HG03135 (cell line): ENCODE measurements at regions not wholly inside any gene's neighbourhood (a gene's known extent, or its start where the extent isn't known, plus 50 kb on each side); places are given as distances from the start of the nearest gene placed in this dataset.

ENCODE experiments used
- ATAC-seq: cut with Tn5 transposase; IDR thresholded peaks from one replicate; pipeline ENCODE4 v1.9.1; 2021; ENCODE audit warnings: mild to moderate bottlenecking, moderate library complexity; ENCODE audit not compliant: unreplicated experiment

- ATAC-seq: no peak
Measured at GRCh38 chr6:79864421-79864820, 82.9 kb downstream of the ELOVL4 start.

GRCh38 chr6:79864001-79864400, 83.4 kb downstream of the ELOVL4 start:
- no peak for ATAC-seq

GRCh38 chr6:79863566-79863965, 83.8 kb downstream of the ELOVL4 start:
- no peak for ATAC-seq

- no peak for ATAC-seq
Measured at GRCh38 chr6:79862711-79863110, 84.6 kb downstream of the ELOVL4 start.

GRCh38 chr6:79862126-79862525, 85.2 kb downstream of the ELOVL4 start:
- ATAC-seq: no peak

GRCh38 chr6:79861023-79861422, 86.3 kb downstream of the ELOVL4 start:
- ATAC-seq: no peak

GRCh38 chr6:79847426-79847825, 99.9 kb downstream of the ELOVL4 start:
- no peak for ATAC-seq

GRCh38 chr6:79842376-79843040, 104.8 kb downstream of the ELOVL4 start:
- peak; percentile 66 for ATAC-seq

- ATAC-seq: peak; percentile 52
Measured at GRCh38 chr6:79841577-79842375, 105.6 kb downstream of the ELOVL4 start.

- no peak for ATAC-seq
Measured at GRCh38 chr6:79838851-79839250, 108.5 kb downstream of the ELOVL4 start.

- ATAC-seq: no peak
Measured at GRCh38 chr6:79833964-79834284, 113.4 kb downstream of the ELOVL4 start.

- no peak for ATAC-seq
Measured at GRCh38 chr6:79833264-79833963, 113.9 kb downstream of the ELOVL4 start.

GRCh38 chr6:79832723-79833122, 114.6 kb downstream of the ELOVL4 start:
- no peak for ATAC-seq

GRCh38 chr6:79824202-79824601, 123.2 kb downstream of the ELOVL4 start:
- no peak for ATAC-seq

- no peak for ATAC-seq
Measured at GRCh38 chr6:79821859-79822258, 125.5 kb downstream of the ELOVL4 start.

GRCh38 chr6:79818471-79818870, 128.9 kb downstream of the ELOVL4 start:
- no peak for ATAC-seq

GRCh38 chr6:79814940-79815339, 132.4 kb downstream of the ELOVL4 start:
- no peak for ATAC-seq

GRCh38 chr6:79813854-79814709, 133.3 kb downstream of the ELOVL4 start:
- ATAC-seq: peak; percentile 95

- ATAC-seq: peak; percentile 13
Measured at GRCh38 chr6:79813143-79813850, 134.1 kb downstream of the ELOVL4 start.

GRCh38 chr6:79812195-79812594, 135.2 kb downstream of the ELOVL4 start:
- ATAC-seq: no peak
